ENCODE measurements at regions not wholly inside any gene's neighbourhood (a gene's known extent, or its start where the extent isn't known, plus 50 kb on each side); places are given as distances from the start of the nearest gene placed in this dataset.

DNA sequence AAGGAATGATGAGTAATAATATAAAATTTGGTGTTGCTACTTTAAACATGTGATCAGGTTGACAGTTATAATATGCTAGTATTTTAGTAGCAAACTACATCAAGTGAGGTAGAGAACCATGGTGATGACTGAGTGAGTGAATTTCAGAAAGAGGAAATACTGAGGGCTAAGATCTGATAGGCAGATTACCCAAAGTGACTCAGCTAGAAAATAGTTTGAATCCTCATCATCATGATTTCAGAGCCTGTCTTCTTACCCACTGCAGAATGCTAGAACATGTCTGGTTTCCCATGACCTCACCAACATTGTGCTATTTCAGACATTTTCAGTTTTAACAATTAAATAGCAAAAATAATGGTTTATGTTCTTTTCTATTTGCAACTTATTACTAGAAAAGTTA lies 602.1 kb downstream of the TAF11L14 start:
- TF ChIP-seq, protein P1, sequence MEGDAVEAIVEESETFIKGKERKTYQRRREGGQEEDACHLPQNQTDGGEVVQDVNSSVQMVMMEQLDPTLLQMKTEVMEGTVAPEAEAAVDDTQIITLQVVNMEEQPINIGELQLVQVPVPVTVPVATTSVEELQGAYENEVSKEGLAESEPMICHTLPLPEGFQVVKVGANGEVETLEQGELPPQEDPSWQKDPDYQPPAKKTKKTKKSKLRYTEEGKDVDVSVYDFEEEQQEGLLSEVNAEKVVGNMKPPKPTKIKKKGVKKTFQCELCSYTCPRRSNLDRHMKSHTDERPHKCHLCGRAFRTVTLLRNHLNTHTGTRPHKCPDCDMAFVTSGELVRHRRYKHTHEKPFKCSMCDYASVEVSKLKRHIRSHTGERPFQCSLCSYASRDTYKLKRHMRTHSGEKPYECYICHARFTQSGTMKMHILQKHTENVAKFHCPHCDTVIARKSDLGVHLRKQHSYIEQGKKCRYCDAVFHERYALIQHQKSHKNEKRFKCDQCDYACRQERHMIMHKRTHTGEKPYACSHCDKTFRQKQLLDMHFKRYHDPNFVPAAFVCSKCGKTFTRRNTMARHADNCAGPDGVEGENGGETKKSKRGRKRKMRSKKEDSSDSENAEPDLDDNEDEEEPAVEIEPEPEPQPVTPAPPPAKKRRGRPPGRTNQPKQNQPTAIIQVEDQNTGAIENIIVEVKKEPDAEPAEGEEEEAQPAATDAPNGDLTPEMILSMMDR (IDR thresholded peaks at IDR 0.05), result no peak
- TF ChIP-seq POLR2A (IDR thresholded peaks at IDR 0.05), result no peak

Measured in body of pancreas (tissue), 4 donors.